GM18909 (cell line): ENCODE measurements at regions not wholly inside any gene's neighbourhood (a gene's known extent, or its start where the extent isn't known, plus 50 kb on each side); places are given as distances from the start of the nearest gene placed in this dataset.

Experiments used
- ATAC-seq: cut with Tn5 transposase; IDR thresholded peaks from one replicate; pipeline ENCODE4 v1.9.1; 2021; ENCODE audit warnings: mild to moderate bottlenecking; ENCODE audit not compliant: unreplicated experiment, poor library complexity

GRCh38 chr5:39517800-39518199 lies 93.0 kb upstream of the DAB2 start:
- no peak for ATAC-seq

GRCh38 chr5:39515881-39516280 lies 91.1 kb upstream of the DAB2 start:
- ATAC-seq = no peak

- no peak for ATAC-seq
Observed at GRCh38 chr5:39513236-39513635, 88.5 kb upstream of the DAB2 start.

- ATAC-seq = no peak
Observed at GRCh38 chr5:39506211-39506610, 81.4 kb upstream of the DAB2 start.

GRCh38 chr5:39505791-39506190 lies 81.0 kb upstream of the DAB2 start:
- ATAC-seq = no peak

- ATAC-seq = no peak
Observed at GRCh38 chr5:39505363-39505762, 80.6 kb upstream of the DAB2 start.

GRCh38 chr5:39503155-39503554 lies 78.4 kb upstream of the DAB2 start:
- ATAC-seq = no peak

- ATAC-seq = no peak
Observed at GRCh38 chr5:39502704-39503103, 77.9 kb upstream of the DAB2 start.

- no peak for ATAC-seq
Observed at GRCh38 chr5:39501397-39501796, 76.6 kb upstream of the DAB2 start.

GRCh38 chr5:39500551-39501175 lies 75.9 kb upstream of the DAB2 start:
- no peak for ATAC-seq

- no peak for ATAC-seq
Observed at GRCh38 chr5:39498278-39498952, 73.6 kb upstream of the DAB2 start.

- no peak for ATAC-seq
Observed at GRCh38 chr5:39497322-39497721, 72.5 kb upstream of the DAB2 start.

- no peak for ATAC-seq
Observed at GRCh38 chr5:39495227-39495626, 70.4 kb upstream of the DAB2 start.

GRCh38 chr5:39494534-39494933 lies 69.8 kb upstream of the DAB2 start:
- no peak for ATAC-seq

- no peak for ATAC-seq
Observed at GRCh38 chr5:39494107-39494510, 69.3 kb upstream of the DAB2 start.

- ATAC-seq = no peak
Observed at GRCh38 chr5:39491210-39491609, 66.4 kb upstream of the DAB2 start.

- no peak for ATAC-seq
Observed at GRCh38 chr5:39489263-39489662, 64.5 kb upstream of the DAB2 start.

- ATAC-seq = no peak
Observed at GRCh38 chr5:39486790-39487189, 62.0 kb upstream of the DAB2 start.

GRCh38 chr5:39486361-39486760 lies 61.6 kb upstream of the DAB2 start:
- ATAC-seq = no peak

GRCh38 chr5:39485079-39485478 lies 60.3 kb upstream of the DAB2 start:
- no peak for ATAC-seq

- ATAC-seq = no peak
Observed at GRCh38 chr5:39484673-39485072, 59.9 kb upstream of the DAB2 start.

- ATAC-seq = no peak
Observed at GRCh38 chr5:39482098-39482497, 57.3 kb upstream of the DAB2 start.
